ENCODE measurements at regions not wholly inside any gene's neighbourhood (a gene's known extent, or its start where the extent isn't known, plus 50 kb on each side); places are given as distances from the start of the nearest gene placed in this dataset.

GRCh38 chr13:65103351-65103750 is 2126.8 kb downstream of the PCDH9 start:
- DNase-seq: no peak

GRCh38 chr13:65095161-65096082 is 2134.7 kb downstream of the PCDH9 start:
- DNase-seq: no peak

GRCh38 chr13:65093357-65093756 is 2136.8 kb downstream of the PCDH9 start:
- no peak for DNase-seq

DNA sequence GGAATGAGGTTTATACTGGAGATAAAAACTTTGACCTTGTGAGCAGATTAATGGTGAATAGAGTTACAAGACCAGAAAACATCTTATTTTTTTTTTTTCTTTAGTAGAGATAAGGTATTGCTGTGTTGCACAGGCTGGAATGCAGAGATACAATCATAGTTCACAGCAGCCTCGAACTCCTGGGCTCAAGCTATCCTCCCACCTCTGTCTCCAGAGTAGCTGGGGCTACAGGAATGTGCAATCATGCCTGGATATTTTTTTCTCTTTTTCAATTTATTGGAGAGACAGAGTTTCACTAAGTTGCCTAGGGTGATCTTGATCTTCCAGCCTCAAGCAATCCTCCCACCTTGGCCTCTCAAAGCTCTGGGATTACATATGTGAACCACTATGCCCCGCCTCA is 2139.1 kb downstream of the PCDH9 start:
- DNase-seq: no peak

DNA sequence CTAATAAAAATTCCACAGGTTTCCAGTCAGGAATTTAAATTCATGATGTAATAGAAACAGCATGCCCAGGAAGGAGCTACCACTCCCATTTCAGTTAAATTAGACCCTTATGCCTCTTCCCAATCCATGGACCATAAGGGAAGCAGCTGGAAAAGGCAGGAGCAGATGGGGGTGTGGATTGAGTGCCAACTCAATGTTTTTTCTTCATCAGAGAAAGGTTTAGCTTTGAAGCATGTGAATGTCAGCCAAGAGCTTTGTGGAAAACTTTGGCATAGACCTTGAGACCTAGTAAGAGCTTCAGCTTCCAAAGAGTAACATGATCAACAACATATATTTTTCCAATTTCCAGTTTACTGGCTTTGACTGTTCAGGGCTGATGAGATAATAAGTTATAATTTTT is 2139.9 kb downstream of the PCDH9 start:
- no peak for DNase-seq

GRCh38 chr13:65088906-65089305 is 2141.2 kb downstream of the PCDH9 start:
- no peak for DNase-seq

- DNase-seq: no peak
These were observed 2144.2 kb downstream of the PCDH9 start for GRCh38 chr13:65085977-65086376.

DNA sequence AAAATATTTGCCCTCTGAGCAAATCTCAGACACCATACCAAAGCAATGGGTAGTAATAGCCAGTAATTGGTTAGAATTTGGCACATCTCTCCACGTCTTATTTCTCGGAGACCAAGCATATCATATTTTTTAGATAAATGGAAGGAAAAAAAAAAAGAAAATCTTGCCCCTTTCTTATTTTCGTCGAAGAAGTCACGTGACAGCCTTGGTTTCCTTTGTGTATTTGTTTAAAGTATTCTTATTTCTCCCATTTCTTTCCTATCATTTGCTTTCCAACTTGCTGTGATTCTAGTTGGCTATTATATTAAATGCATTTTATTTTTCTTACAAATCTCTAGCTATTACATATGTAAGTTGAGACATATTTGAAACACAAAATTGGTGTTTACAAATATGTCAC is 2155.9 kb downstream of the PCDH9 start:
- no peak for DNase-seq

DNA sequence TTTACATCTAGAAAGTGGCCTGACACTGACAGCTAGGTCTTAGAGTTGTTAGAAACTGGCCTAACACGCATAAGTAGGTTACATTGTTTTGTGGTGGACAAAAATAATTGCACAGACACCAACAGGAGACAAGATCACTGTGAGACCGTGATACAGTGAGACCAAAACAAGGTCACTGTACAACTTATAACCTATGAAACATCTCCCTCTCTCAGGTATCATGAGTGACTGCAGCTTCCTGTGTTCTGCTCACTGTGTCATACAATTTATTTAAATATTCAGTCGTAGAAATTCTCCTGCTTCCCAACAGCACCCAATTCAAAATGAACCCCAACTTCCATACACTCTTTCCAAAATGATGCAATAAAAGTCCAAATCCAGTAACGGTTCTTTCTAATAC is 2165.2 kb downstream of the PCDH9 start:
- no peak for DNase-seq

- no peak for DNase-seq
These were observed 2166.4 kb downstream of the PCDH9 start for GRCh38 chr13:65063753-65064152.

GRCh38 chr13:65057986-65058385 is 2172.2 kb downstream of the PCDH9 start:
- no peak for DNase-seq

DNA sequence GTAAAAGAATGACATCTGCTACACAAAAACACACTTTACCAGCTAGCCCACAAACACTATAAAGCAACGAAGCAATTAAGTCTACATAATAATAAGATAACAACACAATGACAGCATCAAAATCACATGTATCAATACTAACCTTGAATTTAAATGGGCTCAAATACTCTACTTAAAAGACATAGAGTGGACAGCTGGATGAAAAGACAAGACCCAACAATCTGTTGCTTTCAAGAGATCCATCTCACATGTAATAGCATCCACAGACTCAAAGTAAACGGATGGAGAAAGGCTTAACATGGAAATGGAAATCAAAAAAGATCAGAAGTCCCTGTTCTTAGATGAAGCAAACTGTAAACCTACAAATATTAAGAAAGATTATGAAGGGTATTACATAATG is 2175.9 kb downstream of the PCDH9 start:
- DNase-seq: no peak

GRCh38 chr13:65036999-65037398 is 2193.1 kb downstream of the PCDH9 start:
- no peak for DNase-seq

GRCh38 chr13:65035302-65035701 is 2194.8 kb downstream of the PCDH9 start:
- no peak for DNase-seq

DNA sequence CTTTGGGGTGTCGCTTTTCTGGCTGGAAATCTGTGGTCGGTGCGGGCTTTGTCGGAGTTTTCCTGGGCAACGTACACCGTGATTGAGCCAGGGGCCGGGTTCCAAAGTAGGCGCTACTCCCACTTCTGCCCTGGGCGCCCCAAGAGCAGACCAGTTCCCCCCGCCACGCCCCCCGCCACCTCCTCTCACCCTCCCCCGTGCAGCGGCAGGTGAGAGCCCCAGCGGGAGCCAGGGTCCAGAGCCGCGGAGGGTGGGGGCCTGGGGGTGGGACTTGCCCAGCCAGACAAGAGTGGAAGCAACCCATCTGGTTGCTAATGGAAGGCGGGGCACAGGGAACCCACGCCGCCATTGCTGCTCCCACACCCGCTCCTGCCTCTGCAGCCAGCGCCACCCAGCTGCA is 2195.9 kb downstream of the PCDH9 start:
- no peak for DNase-seq

DNA sequence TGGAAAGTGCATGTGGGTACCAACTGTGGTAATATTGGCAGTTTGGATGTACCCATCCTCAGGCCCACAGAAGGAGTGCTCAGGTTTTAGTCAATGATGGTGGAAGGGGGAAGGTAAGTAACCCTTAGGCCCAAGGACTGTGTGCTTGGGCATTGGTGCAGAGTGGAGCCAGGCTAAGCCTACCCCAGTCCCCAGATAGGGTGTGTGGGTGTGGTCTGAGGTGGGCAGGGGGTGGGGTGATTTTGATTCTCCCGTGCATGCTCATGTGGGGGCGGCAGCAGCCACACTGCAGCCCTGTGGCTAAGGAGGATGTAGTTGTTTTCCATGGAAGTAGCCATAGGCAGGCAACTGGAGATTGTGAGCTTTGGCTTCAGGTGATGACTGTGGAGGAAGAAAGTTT is 2197.3 kb downstream of the PCDH9 start:
- no peak for DNase-seq

DNA sequence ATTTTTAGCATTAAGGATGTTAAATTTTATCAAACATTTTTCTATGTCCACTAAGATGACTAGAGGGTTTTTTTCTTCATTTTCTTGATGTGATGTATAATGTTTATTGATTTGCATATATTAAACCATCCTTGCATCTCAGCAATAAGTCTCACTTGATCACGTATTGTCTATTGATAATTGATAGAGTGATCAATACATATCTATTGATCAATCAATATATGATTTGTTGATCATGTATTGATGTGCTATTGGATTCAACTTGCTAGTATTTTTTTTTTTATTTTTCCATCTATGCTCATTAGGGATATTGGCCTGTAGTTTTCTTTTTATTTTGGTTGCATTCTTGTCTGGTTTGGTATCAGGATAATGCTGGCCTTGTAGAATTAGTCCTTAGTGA is 2202.0 kb downstream of the PCDH9 start:
- DNase-seq: no peak

DNA sequence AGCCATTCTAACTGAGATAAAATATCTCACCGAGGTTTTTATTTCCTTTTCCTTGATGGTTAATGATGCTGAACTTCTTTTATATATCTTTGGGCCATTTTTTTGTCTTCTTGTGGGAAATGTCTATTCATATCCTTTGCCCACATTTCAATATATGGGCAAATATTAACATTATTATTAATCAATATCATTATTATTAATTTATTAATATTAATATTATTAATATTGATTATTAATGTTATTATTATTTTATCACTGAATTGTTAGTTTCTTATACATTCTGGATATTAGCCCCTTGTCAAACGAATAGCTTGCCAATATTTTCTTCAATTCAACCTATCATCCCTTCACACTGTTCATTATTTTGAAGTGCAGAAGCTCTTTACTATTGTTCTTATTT is 2203.6 kb downstream of the PCDH9 start:
- no peak for DNase-seq

- DNase-seq: no peak
These were observed 2218.8 kb downstream of the PCDH9 start for GRCh38 chr13:65011378-65011777.

DNA sequence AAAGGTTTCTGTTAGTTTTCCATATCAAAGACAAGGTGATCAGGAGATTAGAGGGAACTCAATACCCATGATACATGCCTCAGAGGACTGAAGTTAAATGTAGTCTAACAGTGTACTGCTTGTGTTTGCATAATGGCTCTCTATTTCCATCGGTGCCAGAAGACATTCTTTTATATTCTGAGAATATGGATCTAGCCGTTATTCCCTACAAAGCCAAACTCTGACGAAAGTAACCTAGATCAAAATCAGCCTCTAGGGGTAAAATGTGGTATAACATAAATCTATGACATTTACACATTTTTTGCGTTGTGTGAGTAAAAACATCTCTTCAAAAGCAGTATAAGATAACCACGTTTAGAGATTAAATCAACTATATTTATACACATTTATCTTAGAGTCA is 2232.7 kb downstream of the PCDH9 start:
- no peak for DNase-seq

DNA sequence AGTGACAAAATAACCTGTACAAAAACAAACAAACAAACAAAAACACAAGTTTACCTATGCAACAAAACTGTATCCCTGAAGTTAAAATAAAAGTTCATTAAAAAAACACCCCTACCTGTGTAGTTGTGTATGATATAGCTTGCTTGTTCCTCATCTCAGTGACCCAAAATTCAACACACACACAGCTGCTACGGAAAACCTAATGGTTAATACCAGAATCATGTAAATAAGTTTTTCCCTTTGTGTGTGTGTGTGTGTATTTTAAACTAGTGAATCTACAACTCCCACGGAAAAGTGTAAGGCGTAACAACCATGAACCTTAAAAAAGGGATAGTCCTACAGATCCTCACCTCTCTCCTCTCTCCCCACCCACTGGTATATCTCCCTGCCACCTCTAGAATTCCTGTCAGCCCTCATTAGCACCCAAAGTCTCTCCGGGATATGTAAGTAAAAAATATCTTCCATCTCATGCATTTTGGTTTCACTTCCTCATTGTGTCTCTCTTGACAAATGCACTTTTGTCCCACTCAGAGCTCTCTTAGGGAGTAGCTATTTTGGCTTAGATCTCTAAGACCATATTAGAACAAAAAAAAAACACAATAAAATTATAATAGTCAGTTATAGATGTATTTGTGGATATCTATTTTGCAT is 2236.5 kb downstream of the PCDH9 start:
- DNase-seq: no peak

DNA sequence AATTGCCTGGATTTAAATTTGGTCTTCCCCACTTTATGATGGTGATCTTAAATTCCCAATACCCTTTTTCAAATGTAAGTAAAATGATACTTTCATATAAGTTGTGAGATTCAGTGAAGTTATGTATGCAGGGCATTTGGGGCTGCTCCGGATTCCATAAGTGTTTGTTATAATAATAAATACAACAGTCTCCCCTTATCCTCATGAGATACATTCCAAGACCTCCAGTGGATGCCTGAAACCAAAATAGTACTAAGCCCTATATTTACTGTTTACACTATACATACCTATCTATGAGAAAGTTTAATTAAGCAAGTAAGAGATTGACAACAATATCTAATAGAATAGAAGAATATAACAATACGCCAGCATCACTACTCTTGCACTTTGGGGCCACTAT is 2237.8 kb downstream of the PCDH9 start:
- no peak for DNase-seq

- no peak for DNase-seq
These were observed 2245.1 kb downstream of the PCDH9 start for GRCh38 chr13:64985075-64985474.

DNA sequence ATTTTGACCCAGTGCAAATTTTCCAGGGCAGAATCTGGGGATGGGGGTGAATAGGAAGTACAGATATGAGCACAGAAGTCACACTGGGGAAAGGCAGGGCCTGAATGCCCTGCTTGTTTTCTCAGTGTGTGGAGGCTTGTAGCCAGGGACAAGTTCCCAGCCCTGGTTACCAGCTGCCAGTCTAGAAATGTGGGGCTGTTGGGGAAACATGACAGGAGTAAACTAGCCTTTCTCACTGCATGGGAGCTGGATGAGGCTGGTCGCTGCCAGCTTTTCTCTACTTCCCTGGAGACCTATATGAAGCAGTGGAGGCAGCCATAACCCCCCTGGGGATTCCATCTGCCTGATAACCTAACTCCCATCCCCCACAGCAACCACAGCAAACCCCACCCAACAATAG is 2267.7 kb downstream of the PCDH9 start:
- no peak for DNase-seq

- no peak for DNase-seq
These were observed 2270.9 kb downstream of the PCDH9 start for GRCh38 chr13:64959276-64959675.
